ENCODE measurements at regions not wholly inside any gene's neighbourhood (a gene's known extent, or its start where the extent isn't known, plus 50 kb on each side); places are given as distances from the start of the nearest gene placed in this dataset.

DNA sequence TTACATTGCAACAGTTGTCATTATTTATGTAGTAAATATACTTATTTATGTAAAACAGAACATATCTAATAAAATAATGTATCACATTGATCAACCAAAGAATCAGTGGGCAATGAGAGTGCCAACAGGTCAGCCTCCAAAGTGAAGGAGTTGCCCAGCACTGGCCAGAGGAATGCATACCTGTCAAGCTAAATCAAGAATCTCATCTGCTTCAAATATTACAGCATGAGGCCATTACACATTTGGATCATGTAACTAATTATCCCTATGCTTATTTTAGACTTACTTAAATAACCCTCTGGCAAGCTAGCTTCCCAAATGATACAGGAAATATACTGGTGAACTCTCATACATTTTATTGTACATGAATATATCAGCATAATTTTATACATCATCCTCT is 1211.7 kb upstream of the ACVR2A start:
- DNase-seq, result no peak

DNA sequence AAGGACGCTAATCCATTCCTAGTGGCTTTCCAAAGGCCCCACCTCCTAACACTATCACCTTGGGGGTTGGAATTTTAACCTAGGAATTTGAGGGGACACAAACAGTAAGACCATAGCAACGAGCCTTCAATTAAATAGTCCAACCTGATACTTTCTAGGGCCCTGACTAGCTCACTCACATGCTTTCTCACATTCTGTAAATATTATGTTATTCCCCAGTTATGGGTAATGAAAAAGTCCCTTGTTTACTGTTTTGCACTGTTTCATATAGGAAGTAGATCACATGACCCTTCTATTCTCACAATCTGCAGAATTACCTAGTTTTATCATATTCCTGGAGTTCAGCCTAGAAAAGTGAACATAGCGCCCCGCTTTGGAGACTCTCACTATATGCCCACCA is 1212.1 kb upstream of the ACVR2A start:
- DNase-seq, result no peak

DNA sequence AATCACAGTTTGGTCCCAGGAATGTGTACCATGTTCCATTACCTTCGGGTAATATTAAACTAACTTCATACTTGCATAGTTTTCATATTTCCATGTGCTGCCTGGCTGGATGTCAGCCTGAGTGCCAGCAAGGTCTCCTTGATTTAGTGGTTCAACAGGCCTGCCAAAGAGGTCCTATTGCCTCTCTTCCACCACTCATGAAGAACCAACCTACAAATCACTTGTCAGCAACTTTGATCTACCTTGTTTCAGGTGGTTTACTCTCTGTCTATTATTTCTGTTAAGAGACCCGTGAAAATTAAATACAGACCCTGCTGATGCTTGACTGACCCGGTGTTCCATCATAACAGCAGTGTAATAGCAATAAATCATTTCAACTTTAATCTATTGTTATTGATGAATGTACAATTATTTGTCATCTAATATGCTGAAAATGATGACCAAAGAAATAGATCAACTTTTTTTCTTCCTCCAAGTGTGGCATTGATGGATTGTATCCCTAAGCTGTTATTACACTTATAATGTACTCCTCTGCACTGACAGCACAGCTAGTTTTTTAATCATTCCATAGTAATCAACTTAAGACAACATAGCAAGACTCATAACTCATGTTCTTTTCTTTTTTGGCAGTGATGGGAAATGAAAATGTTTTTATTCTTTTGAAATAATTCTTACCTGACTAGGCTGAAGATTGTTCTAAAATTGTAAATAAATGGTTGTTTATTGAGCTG is 1220.2 kb upstream of the ACVR2A start:
- no peak for DNase-seq

DNA sequence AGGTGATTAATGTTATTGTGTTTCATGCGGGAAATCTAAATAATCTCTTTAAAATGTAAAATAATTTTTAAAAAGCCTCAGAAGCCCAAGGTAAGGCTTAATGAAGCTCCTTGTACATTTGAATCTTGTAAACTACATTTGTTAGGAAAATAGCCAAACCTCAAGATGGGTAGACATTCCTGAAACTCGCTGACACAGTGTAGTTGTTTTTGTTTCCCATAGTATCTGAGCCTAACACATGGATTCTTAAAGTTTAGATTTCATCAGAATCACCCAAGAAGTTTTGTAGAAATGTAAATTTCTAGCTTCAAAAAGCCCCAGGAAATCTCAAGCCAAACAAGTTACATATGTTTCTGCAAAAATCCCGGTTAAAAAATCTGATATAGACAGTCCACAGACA is 1221.1 kb upstream of the ACVR2A start:
- DNase-seq, result no peak

DNA sequence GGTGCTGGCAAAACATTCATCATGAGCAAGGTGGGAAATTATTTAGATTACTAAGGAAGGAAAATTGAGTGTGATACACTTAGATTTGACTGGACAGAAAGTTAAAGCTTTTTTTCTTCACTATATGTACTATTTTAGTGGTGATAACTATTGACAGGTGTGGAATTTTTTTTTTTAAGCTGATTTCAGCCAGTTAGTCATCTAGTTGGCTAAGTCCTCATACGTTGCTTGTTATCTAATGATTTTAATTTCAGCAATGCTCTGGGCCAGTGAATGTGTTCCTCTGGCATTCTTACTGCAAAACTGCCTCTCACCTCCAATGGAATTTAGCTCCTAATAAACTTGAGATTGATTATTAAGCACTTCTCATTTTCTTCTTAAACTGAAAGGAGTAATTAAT is 1223.2 kb upstream of the ACVR2A start:
- no peak for DNase-seq

DNA sequence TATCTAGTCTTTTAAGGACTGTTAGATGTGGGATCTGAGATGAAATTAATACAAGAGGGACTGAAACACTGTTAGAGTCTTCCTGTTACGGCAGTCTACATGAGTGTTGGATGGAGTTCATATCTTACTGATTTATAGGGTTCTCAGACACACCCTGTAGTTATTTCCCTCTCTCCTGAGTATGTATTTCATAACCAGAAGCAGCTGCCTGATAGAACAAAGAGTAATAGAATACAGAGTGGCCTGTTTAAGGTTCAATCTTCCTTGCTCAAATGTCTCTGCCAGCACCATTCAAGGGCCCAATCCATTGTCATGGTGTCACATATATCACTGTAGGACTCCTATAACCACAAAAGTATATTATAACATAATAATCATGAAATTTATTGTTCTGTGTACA is 1229.1 kb upstream of the ACVR2A start:
- DNase-seq, result no peak

DNA sequence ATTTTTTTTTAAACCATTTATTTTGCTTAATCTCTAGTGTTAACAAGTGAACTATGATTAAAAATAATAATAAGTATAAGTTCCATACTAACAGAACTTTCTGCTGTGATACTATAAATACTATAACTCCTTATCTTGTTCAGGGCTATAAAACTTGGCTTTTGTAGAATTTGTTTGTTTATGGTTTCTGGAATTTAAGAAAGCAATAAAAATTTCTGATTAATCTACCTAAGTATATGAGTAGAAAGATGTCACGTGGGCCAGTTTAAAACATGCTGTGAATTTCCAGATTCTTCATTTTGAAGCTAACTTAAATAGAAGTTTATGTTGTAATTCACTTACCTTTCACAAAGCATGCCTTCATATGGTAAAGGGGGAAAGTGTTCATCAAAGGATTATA is 1236.3 kb upstream of the ACVR2A start:
- no peak for DNase-seq

DNA sequence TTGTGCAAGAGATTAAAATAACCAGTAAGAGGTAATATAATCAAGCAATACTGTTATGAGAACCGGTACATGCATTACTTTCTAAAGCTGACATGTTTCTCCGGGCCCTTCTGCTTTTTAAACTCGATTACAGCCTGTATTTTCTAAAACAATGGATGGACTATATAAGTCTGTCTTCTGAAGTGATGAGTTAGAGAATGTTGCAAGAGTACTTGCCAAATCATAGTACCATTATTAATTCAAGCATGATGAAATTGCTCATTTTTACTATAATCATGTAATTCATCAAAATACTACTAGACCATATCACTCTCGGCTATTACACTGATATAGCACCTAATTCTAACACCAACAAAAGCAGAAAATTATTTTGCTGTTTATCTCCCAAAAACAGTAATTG is 1240.3 kb upstream of the ACVR2A start:
- no peak for DNase-seq

DNA sequence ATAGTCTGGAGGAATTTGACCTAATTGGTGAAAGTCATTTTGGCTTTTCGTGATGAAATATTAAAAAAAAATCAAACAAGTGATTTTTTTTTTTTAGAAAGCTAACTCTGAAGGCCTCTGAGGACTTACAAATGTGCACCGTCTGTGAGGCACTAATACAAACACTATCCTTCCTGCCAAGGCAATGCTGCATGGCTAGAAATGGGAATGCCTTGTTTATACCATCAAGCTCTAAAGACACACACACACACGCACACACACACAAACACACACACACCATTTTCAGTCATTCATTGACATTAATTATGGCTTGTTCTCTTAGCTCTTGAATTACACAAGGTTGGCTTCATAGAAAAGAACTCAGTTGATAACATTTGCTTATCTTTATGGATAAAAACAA is 1242.0 kb upstream of the ACVR2A start:
- no peak for DNase-seq

DNA sequence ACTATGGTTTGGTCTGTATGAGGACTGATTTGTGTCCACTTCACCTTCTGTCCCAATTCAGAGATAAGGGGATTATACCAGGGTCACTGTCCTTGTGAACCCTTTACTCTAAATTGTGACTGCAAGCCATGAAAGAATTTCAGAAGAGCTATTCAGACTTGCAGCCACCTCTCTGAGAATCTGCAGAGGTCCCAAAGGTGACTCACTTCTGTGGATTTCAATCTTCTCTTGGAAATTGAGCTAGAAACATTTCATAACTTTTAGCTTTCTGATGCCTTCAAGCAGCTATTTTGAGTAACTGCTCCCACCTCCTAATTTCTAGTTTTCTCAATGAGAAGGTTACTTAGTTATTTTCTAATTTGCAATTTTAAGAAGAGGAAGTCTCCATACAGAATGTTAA is 1242.4 kb upstream of the ACVR2A start:
- no peak for DNase-seq

DNA sequence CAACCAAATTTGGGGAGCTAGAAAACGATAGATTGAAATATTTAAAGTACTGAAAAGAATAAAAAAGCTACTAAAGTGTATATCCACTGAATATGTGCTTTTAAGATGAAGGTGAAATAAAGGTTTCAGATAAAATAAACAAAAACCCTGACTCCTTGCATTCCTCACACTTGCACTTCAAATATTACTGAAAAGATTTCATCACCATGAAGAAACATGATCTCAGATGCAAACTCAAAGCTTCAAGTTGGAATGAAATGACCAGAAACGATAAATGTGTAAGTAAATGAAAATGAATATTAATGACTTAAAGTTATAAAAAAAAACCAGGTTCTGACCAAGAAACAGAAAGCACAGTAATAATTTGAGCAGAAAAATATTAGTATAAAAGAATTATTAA is 1246.0 kb upstream of the ACVR2A start:
- no peak for DNase-seq

DNA sequence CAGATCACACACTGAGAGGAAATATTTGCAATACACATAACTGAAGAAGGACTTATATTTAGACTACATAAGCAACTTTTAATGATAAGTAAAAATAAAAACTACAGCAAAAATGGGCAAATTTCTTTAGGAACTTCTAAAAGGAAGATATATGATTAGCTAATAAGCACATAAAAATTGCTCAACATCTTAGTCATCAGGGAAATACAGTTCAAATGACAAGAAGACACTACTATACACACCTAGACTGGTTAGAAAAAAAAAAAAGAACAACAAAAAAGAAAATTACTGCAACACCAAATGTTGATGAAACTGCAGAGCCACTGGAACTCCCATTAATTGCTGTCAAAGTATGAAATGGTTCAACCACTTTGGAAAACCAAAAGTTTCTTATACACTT is 1247.5 kb upstream of the ACVR2A start:
- DNase-seq, result no peak

DNA sequence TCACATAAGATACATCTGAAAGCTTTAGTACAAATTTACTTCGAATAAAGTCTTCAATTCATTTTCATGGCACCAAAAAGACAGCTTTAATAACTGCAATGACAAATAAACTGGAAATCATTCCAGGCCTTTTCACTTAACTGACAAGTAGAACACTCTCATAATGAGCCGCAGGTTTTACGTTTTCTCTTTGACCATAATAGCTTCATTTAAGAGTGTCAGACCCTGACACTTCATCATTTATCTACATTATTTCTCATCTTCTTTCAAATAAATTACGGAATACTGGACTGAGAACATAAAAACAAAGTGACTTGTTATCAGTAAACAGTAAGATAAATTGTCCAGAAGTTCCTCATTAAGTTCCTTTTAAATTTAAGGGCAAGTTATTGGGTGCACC is 1252.9 kb upstream of the ACVR2A start:
- peak; percentile 56 for DNase-seq

DNA sequence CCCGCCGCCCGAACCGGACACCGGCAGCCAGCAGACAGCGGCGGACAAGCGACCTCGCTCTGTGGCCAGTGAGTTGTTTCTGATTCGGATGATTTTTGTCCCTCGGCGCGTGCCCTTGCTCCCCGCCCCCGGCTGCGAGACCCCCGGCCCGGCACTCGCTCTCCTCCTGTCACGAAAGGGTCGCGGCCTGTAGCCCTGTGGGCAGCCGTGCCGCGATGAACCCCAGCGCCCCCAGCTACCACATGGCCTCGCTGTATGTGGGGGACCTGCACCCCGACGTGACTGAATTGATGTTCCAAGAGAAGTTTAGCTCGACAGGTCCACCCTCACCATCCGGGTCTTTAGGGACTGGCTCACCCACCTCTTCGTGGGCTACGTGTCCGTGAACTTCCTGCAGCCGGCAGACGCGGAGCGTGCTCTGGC is 1257.5 kb upstream of the ACVR2A start:
- DNase-seq, result no peak

DNA sequence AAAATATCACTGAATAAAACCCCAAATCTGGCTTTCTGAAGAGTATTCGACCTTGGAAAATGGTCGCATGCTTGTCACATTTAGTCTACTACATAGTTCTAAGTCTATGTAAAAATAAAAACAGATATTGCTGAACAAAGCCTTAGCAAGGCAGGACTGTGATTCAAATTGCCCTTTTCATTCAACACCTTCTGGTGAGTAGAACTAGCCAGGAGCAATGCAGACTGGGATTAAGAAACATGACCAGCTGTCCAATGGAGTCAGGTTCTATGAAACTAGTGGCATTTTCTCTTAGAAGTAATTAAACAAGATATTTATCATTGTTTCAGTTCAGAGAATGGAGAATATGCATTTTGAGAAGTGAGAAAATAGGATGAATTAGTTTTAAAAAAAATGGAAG is 1260.5 kb upstream of the ACVR2A start:
- no peak for DNase-seq

DNA sequence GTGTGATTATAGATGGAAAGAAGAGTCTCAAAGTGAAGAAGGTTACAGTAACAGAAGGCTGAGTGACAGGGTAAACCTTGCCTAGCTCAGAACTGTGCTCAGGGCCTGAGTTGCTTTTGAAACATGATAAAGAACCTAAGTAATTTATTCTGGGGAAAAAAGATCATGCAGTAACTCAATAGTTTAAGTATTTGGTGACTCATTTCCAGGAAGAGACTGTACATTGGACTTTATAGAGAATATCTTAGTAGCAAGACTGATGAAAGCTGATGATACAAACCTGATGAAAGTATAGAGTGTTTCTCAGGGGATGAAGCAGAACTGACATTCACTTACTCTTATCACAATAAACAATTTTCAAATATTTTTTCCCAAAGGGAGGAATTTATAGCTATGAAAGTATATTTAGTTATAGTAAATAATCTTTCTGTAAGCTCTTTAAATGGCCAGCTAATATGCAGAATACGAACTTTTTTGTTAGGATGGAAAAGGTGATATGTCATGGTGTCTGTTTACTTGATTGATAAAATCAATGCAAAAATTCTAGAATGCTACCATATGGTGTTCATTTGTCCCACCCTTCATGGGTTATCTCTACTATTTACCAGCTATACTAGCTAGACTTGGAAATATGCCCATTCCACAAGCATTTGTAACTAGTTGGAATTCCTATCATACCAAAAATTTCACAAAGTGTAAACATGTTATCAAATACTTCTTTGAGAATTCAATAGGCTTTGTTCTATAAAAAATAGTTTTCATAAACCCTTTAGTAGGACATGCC is 1265.5 kb upstream of the ACVR2A start:
- peak; percentile 17 for DNase-seq

DNA sequence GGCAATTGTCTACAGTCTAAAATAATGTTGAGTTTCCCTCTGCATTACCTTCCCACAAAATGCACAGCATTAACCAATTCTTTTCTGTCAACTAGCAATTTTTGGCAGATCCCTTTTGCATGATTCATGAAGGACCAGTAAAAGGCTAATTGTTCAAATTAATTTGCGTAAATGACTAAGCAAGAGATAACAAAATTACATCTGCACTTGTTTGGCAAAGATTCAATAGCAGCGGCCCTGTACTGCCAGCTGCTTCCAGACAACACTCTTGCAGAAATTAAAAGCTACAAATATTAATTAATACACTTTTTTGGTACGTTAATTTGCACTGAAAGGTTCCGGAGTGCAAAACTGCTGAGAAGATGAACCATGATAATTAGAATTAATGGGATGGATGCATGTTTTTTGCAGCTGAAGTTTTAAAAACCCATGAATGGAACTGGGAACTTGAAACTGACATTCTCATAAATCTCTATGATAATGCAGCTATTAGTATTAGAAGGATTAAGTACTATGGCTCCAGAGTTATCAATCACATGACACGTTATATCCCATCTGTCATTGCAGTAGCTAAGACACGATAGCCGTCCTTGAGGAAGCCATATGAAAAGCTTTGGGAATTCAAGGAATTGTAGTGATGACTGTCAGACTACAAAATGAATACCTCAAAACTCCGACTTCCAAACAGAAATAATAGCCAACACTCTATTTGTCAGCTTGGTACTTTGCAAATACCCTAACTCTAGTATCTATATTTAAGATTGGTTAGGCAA is 1268.3 kb upstream of the ACVR2A start:
- DNase-seq, result no peak

DNA sequence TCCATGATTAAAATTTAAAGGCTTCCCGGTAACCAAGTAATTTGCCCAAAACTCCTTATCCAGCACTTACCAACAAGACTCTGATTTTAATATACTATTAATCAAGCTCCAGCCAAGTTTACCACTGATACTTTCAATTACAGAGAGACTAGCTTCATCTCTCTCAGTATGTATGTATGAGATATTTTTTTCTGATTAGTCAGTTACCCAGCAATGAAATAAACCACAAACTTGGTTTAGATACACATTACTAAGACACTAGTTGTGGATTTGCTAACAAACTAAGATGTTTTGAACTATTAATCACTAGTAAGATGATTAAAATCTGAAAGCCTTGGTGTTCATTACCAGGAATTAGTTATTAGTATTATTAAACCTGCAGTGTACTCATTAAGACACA is 1272.2 kb upstream of the ACVR2A start:
- DNase-seq, result no peak

DNA sequence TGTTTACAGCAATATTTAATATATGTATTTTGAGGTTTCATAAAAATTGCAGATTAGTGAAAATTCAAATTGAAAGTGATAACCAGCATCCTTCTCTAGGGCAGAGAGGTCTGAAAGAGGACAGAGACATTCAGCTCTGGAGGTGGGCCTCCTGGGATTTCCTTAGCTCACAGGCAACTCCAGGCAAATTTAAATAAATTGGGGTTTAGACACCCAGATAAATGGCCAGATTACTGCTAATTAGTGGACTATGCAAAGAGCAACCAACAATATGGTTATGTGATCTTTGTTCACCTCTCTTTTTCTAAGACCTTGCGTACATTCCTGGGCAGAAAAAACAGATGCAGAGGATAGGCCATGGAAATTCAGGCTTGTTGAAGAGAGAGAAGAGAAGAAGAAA is 1282.8 kb upstream of the ACVR2A start:
- no peak for DNase-seq

DNA sequence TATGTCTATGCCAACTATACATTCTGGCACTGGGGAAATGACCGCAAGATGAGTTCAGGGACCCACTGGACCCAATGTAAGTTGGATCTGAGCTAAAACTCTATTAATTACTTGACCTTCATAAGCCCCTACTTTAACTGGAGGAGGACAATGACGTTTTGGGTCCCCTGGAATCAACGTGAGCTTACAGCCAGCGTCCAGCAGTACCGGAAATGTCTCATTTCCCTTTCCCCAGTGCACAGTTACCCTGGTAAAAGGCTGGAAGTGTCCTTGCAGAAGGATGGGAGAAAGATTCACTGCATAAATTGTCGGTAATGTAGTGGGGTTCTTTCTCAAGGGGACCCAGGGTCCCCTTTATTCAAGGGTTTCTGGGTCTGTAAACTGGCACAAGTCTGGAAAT is 1297.6 kb upstream of the ACVR2A start:
- no peak for DNase-seq

DNA sequence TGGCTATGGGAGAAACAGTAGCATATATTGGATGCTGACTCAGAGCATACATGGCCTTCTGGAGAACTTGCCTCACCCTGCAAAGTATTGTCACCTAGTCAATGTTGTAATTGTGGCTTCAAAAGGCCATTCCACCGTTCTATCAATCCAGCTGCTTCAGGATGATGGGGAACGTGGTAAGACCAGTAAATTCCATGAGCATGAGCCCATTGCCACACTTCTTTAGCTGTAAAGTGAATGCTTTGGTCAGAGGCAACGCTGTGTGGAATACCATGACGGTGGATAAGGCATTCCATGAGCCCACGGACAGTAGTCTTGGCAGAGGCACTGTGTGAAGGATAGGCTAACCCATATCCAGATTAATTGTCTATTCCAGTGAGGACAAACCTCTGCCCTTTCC is 1300.1 kb upstream of the ACVR2A start:
- DNase-seq, result no peak

DNA sequence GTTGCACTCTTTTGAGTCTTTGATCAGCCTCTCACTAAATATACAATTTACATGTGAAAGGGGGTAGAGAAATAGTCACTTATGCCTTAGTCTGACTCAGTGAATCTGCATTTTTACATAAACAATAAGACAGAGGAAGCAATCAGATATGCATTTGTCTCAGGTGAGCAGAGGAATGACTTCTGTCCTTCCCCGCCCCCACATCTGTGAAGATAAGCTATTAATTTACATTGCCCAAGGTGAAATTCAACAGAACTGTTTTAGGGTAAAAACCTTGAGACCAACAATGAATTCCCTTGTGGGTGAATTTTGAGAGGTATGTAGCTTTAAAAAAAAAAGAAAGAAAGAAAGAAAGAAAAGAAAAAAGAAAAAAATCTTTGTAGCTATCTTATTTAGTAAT is 1302.9 kb upstream of the ACVR2A start:
- no peak for DNase-seq

DNA sequence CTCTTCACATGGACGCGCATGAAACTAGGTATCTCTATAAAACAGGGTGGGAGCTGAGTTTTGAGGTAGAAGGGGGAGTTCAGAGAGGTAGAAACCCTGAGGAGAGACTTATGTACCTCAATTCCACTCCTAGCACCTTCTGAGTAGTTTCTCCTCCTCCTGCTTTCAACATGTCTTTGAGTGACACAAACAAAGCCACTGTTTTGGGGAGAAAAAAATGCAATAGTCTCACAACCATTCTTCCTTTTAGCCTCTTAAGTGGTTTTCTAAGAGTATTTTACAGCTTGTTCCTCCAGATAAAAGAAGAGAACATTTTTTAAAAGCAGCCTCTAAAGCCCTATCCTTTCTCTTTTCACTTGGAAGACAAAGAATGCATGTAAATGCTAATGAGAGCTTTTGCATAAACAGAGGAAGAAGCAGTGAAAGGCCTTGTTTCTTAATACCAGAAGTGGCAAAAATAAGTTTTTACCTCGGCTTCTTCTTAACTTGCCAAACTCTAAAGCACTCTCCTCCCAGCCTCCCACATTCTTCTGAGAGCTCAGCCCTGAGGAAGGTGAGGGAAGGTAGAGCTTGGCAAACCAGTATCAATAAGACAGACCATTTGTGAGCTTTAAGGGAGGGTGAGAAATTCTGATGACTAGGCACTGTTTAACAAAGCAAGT is 1304.4 kb upstream of the ACVR2A start:
- DNase-seq, result no peak
